HCT116 (cell line): ENCODE measurements at regions not wholly inside any gene's neighbourhood (a gene's known extent, or its start where the extent isn't known, plus 50 kb on each side); places are given as distances from the start of the nearest gene placed in this dataset.

Experiments
- ATAC-seq: fragments of 200-7000 bp; cut with Tn5 transposase; 2 replicates; pipeline ENCODE4 v1.9.1; 2020; ENCODE audit warnings: mild to moderate bottlenecking, moderate library complexity
- BruUV-seq: library from RNA; stranded (reverse); fragments of 400-500 nt; replicated peaks from 2 replicates; lab custom pipeline; 2021; lab: Mats Ljungman, UMichigan
- CTCF ChIA-PET: fragments of 300-600 bp; sonication (Branson Sonifier 250); formaldehyde crosslinking; loops from one replicate; lab custom pipeline; 2021; ENCODE audit warnings: antibody characterized with exemption; lab: Charles Lee
- POLR2A ChIA-PET: fragments of 300-600, 350-600 bp; sonication (Branson Sonifier 250); formaldehyde crosslinking; loops from one replicate; lab custom pipeline; 2021; ENCODE audit warnings: antibody characterized with exemption; lab: Charles Lee
- RAD21 ChIA-PET, 2 experiments: fragments of 300-600 bp; sonication (Branson Sonifier 250); formaldehyde crosslinking; loops; one replicate each; lab custom pipeline; 2023; ENCODE audit warnings: low total read pairs in 2 of 2; ENCODE audit not compliant: uncharacterized antibody in 2 of 2, unreplicated experiment in 2 of 2, low non-redundant PET in 1 of 2; lab: Charles Lee
- DNase-seq: peaks from one replicate; pipeline ENCODE4 v3.0.0-alpha.2; 2010; ENCODE audit warnings: low read depth, low spot score
- H2AFZ ChIP-seq: fragments of 200-600 bp; shearing (Covaris generic), sonication (generic); 2 replicates; pipeline ENCODE4 v1.6.1; 2017; ENCODE audit warnings: low read depth, mixed run types, mixed read lengths, antibody characterized with exemption, low read length; ENCODE audit not compliant: poor library complexity, severe bottlenecking
- H3K27ac ChIP-seq: 2 replicates; pipeline ENCODE4 v1.5.1; 2012; ENCODE audit warnings: low read depth, low read length
- H3K27me3 ChIP-seq: fragments of 200-600 bp; sonication (generic); 2 replicates; pipeline ENCODE4 v1.6.1; 2016; ENCODE audit warnings: mixed run types, low read length, mixed read lengths; ENCODE audit not compliant: insufficient read depth
- H3K36me3 ChIP-seq, 2 experiments: fragments of 200-500 bp in 1 of 2; fragments of 200-600 bp in 1 of 2; sonication (Bioruptor generic) in 1 of 2; sonication (generic) in 1 of 2; 2 replicates each; pipeline versions ENCODE4 v1.5.1 to v1.6.1; 2014 to 2016; ENCODE audit warnings: low read length in 2 of 2, inconsistent platforms in 1 of 2, mixed read lengths in 1 of 2, mixed run types in 1 of 2; ENCODE audit not compliant: insufficient read depth in 2 of 2, control insufficient read depth in 1 of 2
- H3K4me1 ChIP-seq, 2 experiments: fragments of 200-600 bp in 1 of 2; sonication (generic) in 1 of 2; 2 replicates each; pipeline versions ENCODE4 v1.5.1 to v1.6.1; 2012 to 2017; ENCODE audit warnings: low read length in 2 of 2, inconsistent platforms in 1 of 2, mild to moderate bottlenecking in 1 of 2, mixed read lengths in 1 of 2, mixed run types in 1 of 2, moderate library complexity in 1 of 2; ENCODE audit not compliant: insufficient read depth in 2 of 2, control insufficient read depth in 1 of 2
- H3K4me2 ChIP-seq: fragments of 200-600 bp; sonication (generic); 2 replicates; pipeline ENCODE4 v1.6.1; 2017; ENCODE audit warnings: mixed run types, low read length, mixed read lengths
- H3K4me3 ChIP-seq, 2 experiments: fragments of 200-600 bp in 1 of 2; sonication (generic) in 1 of 2; replicated peaks in 1 of 2; 2 replicates each; pipeline ENCODE4 v1.5.1; 2011 to 2016; ENCODE audit warnings: low read length in 2 of 2, control low read depth in 1 of 2, low read depth in 1 of 2, mild to moderate bottlenecking in 1 of 2, mixed read lengths in 1 of 2, mixed run types in 1 of 2
- H3K79me2 ChIP-seq: fragments of 200-600 bp; sonication (generic); 2 replicates; pipeline ENCODE4 v1.6.1; 2017; ENCODE audit warnings: mild to moderate bottlenecking, mixed run types, low read length, moderate library complexity, mixed read lengths; ENCODE audit not compliant: insufficient read depth
- H3K9ac ChIP-seq: fragments of 200-600 bp; sonication (generic); 2 replicates; pipeline ENCODE4 v1.6.1; 2016; ENCODE audit warnings: low read length, mixed read lengths
- H3K9me2 ChIP-seq: fragments of 200-600 bp; sonication (generic), shearing (Covaris generic); 2 replicates; pipeline ENCODE4 v1.6.1; 2017; ENCODE audit warnings: mixed run types, mild to moderate bottlenecking, moderate library complexity; ENCODE audit not compliant: insufficient read depth
- H3K9me3 ChIP-seq, 2 experiments: fragments of 200-500 bp in 1 of 2; fragments of 200-600 bp in 1 of 2; sonication (Bioruptor generic) in 1 of 2; sonication (generic) in 1 of 2; 2 replicates each; pipeline ENCODE4 v1.6.1; 2014 to 2017; ENCODE audit warnings: low read length in 2 of 2, mixed read lengths in 2 of 2, inconsistent platforms in 1 of 2, low read depth in 1 of 2, mild to moderate bottlenecking in 1 of 2, mixed run types in 1 of 2, moderate library complexity in 1 of 2; ENCODE audit not compliant: control insufficient read depth in 1 of 2, insufficient read depth in 1 of 2
- H4K20me1 ChIP-seq: fragments of 200-600 bp; sonication (generic), shearing (Covaris generic); 2 replicates; pipeline ENCODE4 v1.6.1; 2017; ENCODE audit warnings: mixed run types, mild to moderate bottlenecking, moderate library complexity; ENCODE audit not compliant: insufficient read depth
- CBX3 ChIP-seq: IDR thresholded peaks from 2 replicates; pipeline ENCODE4 v1.6.1; 2012; ENCODE audit warnings: low read depth
- CEBPB ChIP-seq: IDR thresholded peaks from 2 replicates; pipeline ENCODE4 v1.6.1; 2012; ENCODE audit warnings: low read depth
- ELF1 ChIP-seq: IDR thresholded peaks from 2 replicates; pipeline ENCODE4 v1.6.1; 2012; ENCODE audit warnings: low read depth, borderline replicate concordance
- EZH2 ChIP-seq: fragments of 200-600 bp; sonication (generic); IDR thresholded peaks from 2 replicates; pipeline ENCODE4 v1.6.1; 2017; ENCODE audit warnings: antibody characterized with exemption, mixed run types
- FOSL1 ChIP-seq: IDR thresholded peaks from 2 replicates; pipeline ENCODE4 v1.6.1; 2012; ENCODE audit warnings: low read depth
- JUND ChIP-seq: IDR thresholded peaks from 2 replicates; pipeline ENCODE4 v1.6.1; 2012
- POLR2A ChIP-seq: IDR thresholded peaks from 2 replicates; pipeline ENCODE4 v1.7.0; 2011; ENCODE audit warnings: borderline replicate concordance; ENCODE audit not compliant: insufficient read depth, insufficient read length; ENCODE audit errors: extremely low read depth
- POLR2AphosphoS5 ChIP-seq: IDR thresholded peaks from 2 replicates; pipeline ENCODE4 v1.6.1; 2011; ENCODE audit warnings: mild to moderate bottlenecking, low read depth, low read length, moderate library complexity
- RAD21 ChIP-seq: IDR thresholded peaks from 2 replicates; pipeline ENCODE4 v1.6.1; 2012; ENCODE audit warnings: low read depth, mild to moderate bottlenecking
- SIN3A ChIP-seq: IDR thresholded peaks from 2 replicates; pipeline ENCODE4 v1.6.1; 2012; ENCODE audit warnings: low read depth
- SP1 ChIP-seq: IDR thresholded peaks from 2 replicates; pipeline ENCODE4 v1.6.1; 2012; ENCODE audit warnings: low read depth
- TCF7L2 ChIP-seq: IDR thresholded peaks from 2 replicates; pipeline ENCODE4 v1.7.0; 2011; ENCODE audit warnings: borderline replicate concordance, inconsistent platforms; ENCODE audit not compliant: insufficient read depth, insufficient read length; ENCODE audit errors: extremely low read depth
- YY1 ChIP-seq: IDR thresholded peaks from 2 replicates; pipeline ENCODE4 v1.6.1; 2011; ENCODE audit warnings: low read length, low read depth, moderate library complexity, mild to moderate bottlenecking; ENCODE audit not compliant: insufficient replicate concordance; ENCODE audit errors: extremely low read depth
- ZFX ChIP-seq: fragments of 450-650 bp; IDR thresholded peaks from 2 replicates; pipeline ENCODE4 v1.6.1; 2017
- intact Hi-C: fragments of 100-400 bp; cut with micrococcal nuclease; formaldehyde crosslinking; loops from 2 replicates; pipeline ENCODE4 v1.10.0; 2022
- TF ChIP-seq, protein P1 (sequence below): IDR thresholded peaks from 2 replicates; pipeline ENCODE4 v1.6.1; 2012
- TF ChIP-seq, protein P2 (sequence below), 3 experiments: fragments of 200-600 bp in 1 of 3; sonication (generic) in 1 of 3; IDR thresholded peaks in 2 of 3; conservative IDR thresholded peaks in 1 of 3; 2 replicates each; pipeline ENCODE4 v1.5.1; 2012 to 2017; ENCODE audit warnings: low read depth in 2 of 3, low read length in 2 of 3, antibody characterized with exemption in 1 of 3, borderline replicate concordance in 1 of 3, control low read depth in 1 of 3, mild to moderate bottlenecking in 1 of 3, mixed read lengths in 1 of 3, mixed run types in 1 of 3, moderate library complexity in 1 of 3; ENCODE audit not compliant: insufficient read depth in 1 of 3

DNA sequence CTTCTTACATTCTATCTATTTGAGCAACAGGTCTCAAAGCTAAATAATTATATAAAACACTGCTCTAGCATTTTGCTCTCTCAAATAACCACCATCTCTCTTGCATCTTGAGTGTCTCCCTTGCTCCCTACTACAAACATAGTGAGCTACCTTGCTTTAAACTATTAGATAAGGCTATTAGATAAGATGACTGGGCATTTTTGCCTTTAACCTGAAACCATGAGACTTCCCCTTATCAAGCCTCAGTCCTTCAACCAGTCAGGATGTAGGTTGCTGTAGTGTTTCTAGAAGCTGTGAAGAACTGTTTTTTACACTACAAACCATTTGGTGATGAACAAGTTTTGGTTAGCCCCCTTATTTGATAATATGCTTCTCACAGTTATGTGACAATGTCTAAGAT is 115.4 kb upstream of the MAP2 start:
- no peak for DNase-seq
- no peaks in the 10 kb centered on the region for H3K27me3 ChIP-seq
- CTCF ChIA-PET = interaction anchor here (1.0 kb wide), 1 partner anchor 24 kb away, joined by 3 read pairs; no protein-coding TSS in a partner anchor

DNA sequence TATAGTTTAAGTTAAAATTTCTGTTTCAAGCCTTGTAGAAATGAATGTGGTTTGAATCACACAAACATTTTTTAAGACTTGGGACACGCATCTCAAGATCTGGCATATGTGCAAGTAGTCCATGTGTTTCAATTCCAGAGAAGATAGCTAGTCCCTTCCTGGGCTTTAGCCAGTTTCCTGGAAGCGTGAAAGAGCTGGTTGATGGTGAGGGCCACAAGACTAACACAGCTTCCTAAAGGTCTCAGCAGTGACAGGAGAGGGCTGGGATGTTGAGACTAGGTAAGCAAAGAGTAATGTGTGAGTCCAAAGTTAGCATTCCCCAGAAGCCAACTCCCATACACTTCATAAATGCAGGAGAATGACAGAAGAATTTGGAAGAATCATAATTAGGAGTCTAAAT is 111.9 kb upstream of the MAP2 start:
- no peak overlapping the region for H3K9ac ChIP-seq
- intact Hi-C loops = no loop called here
- DNase-seq (no peak), ATAC-seq (no peak)
- no peak overlapping the region for H2AFZ ChIP-seq
- H3K4me2 ChIP-seq = no peak overlapping the region
- ChIA-PET RAD21 (no interaction called here), CTCF (interaction anchor here (1.5 kb wide), 1 partner anchor 917 kb away, joined by 4 read pairs; no protein-coding TSS in a partner anchor), POLR2A (no interaction called here)
- no peaks in the 10 kb centered on the region for H4K20me1 ChIP-seq
- no peak overlapping the region for H3K4me3 ChIP-seq
- BruUV-seq = no TSS peak
- H3K27me3 ChIP-seq = no peaks in the 10 kb centered on the region
- no peaks in the 10 kb centered on the region for H3K9me3 ChIP-seq
- H3K4me1 ChIP-seq = no peaks in the 10 kb centered on the region
- H3K36me3 ChIP-seq = no peaks in the 10 kb centered on the region
- no peak overlapping the region for H3K27ac ChIP-seq
- no peaks in the 10 kb centered on the region for H3K79me2 ChIP-seq
- no peaks in the 10 kb centered on the region for H3K9me2 ChIP-seq
- TF ChIP-seq SIN3A (no peak), SP1 (no peak), CEBPB (no peak), FOSL1 (no peak), TCF7L2 (no peak), YY1 (no peak), ZFX (no peak), EZH2 (no peak), JUND (no peak)
- TF ChIP-seq, protein P1, sequence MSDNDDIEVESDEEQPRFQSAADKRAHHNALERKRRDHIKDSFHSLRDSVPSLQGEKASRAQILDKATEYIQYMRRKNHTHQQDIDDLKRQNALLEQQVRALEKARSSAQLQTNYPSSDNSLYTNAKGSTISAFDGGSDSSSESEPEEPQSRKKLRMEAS = no peak

More for the DNA sequence above, 115.4 kb upstream of the MAP2 start:
- BruUV-seq = no TSS peak
- H3K4me1 ChIP-seq = no peaks in the 10 kb centered on the region
- no peaks in the 10 kb centered on the region for H3K9me2 ChIP-seq
- ATAC-seq = no peak
- no peak overlapping the region for H2AFZ ChIP-seq
- no peaks in the 10 kb centered on the region for H3K79me2 ChIP-seq
- intact Hi-C loops = no loop called here
- ChIA-PET RAD21 (no interaction called here), POLR2A (no interaction called here)
- no peaks in the 10 kb centered on the region for H3K36me3 ChIP-seq
- no peak overlapping the region for H3K4me3 ChIP-seq
- H4K20me1 ChIP-seq = no peaks in the 10 kb centered on the region
- H3K9me3 ChIP-seq = no peaks in the 10 kb centered on the region
- H3K27ac ChIP-seq = no peak overlapping the region
- TF ChIP-seq YY1 (no peak), POLR2A (no peak), SIN3A (no peak), SP1 (no peak), CEBPB (no peak), CBX3 (no peak), ELF1 (no peak), JUND (no peak), RAD21 (no peak), POLR2AphosphoS5 (no peak)
- TF ChIP-seq, protein P2, sequence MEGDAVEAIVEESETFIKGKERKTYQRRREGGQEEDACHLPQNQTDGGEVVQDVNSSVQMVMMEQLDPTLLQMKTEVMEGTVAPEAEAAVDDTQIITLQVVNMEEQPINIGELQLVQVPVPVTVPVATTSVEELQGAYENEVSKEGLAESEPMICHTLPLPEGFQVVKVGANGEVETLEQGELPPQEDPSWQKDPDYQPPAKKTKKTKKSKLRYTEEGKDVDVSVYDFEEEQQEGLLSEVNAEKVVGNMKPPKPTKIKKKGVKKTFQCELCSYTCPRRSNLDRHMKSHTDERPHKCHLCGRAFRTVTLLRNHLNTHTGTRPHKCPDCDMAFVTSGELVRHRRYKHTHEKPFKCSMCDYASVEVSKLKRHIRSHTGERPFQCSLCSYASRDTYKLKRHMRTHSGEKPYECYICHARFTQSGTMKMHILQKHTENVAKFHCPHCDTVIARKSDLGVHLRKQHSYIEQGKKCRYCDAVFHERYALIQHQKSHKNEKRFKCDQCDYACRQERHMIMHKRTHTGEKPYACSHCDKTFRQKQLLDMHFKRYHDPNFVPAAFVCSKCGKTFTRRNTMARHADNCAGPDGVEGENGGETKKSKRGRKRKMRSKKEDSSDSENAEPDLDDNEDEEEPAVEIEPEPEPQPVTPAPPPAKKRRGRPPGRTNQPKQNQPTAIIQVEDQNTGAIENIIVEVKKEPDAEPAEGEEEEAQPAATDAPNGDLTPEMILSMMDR (IDR thresholded peaks at IDR 0.05 in 2 of 3, conservative IDR thresholded peaks at IDR 0.05 in 1 of 3; ENCODE audit: borderline replicate concordance in 1 of 3, insufficient read depth in 1 of 3, low read depth in 2 of 3, low read length in 2 of 3) = no peak
- TF ChIP-seq, all 23 proteins: peak for 0
- Histone ChIP-seq H3K4me2 (no peak overlapping the region), H3K9ac (no peak overlapping the region)
